Endothelial cell of umbilical vein (primary cell): ENCODE measurements at regions not wholly inside any gene's neighbourhood (a gene's known extent, or its start where the extent isn't known, plus 50 kb on each side); places are given as distances from the start of the nearest gene placed in this dataset.

Experiments
- CTCF ChIP-seq, 2 donors: IDR thresholded peaks; 1 replicate in 1 of 2; 2 replicates in 1 of 2; pipeline ENCODE4 v1.5.1; 2011; ENCODE audit warnings: low read length in 2 of 2, mild to moderate bottlenecking in 2 of 2, moderate library complexity in 2 of 2, control low read depth in 1 of 2, inconsistent platforms in 1 of 2, low read depth in 1 of 2; ENCODE audit not compliant: insufficient read depth in 1 of 2; ENCODE audit errors: extremely low read depth in 1 of 2
- EZH2 ChIP-seq: IDR thresholded peaks from 2 replicates; pipeline ENCODE4 v1.6.1; 2012; ENCODE audit warnings: borderline replicate concordance, low read depth, mild to moderate bottlenecking, moderate library complexity, low read length, inconsistent platforms; ENCODE audit not compliant: severe bottlenecking
- MAX ChIP-seq: IDR thresholded peaks from 2 replicates; pipeline ENCODE4 v1.6.1; 2011; ENCODE audit not compliant: insufficient read depth, insufficient read length
- MYC ChIP-seq: IDR thresholded peaks from one replicate; pipeline ENCODE4 v1.6.1; 2011; ENCODE audit warnings: mild to moderate bottlenecking, low read depth, low read length
- POLR2A ChIP-seq: IDR thresholded peaks from 2 replicates; pipeline ENCODE4 v1.6.1; 2012; ENCODE audit warnings: low read depth, mild to moderate bottlenecking, control low read depth, low read length
- POLR2AphosphoS5 ChIP-seq: IDR thresholded peaks from 2 replicates; pipeline ENCODE4 v1.6.1; 2012; ENCODE audit warnings: low read depth, mild to moderate bottlenecking, control low read depth, low read length, moderate library complexity; ENCODE audit not compliant: insufficient read depth

GRCh38 chr16:73191660-73192046 lies 143.7 kb upstream of the ZFHX3 start:
- TF ChIP-seq POLR2A (no peak), CTCF (IDR thresholded peaks at IDR 0.05; ENCODE audit: extremely low read depth in 1 of 2, insufficient read depth in 1 of 2, low read depth in 1 of 2, low read length in 2 of 2) (no peak), EZH2 (no peak), MYC (no peak), POLR2AphosphoS5 (no peak), MAX (no peak)
